Fibroblast of lung (primary cell): ENCODE measurements at regions not wholly inside any gene's neighbourhood (a gene's known extent, or its start where the extent isn't known, plus 50 kb on each side); places are given as distances from the start of the nearest gene placed in this dataset.

Experiments
- EZH2 ChIP-seq: IDR thresholded peaks from 2 replicates; pipeline ENCODE4 v1.5.1; 2012; ENCODE audit warnings: low read length, control low read depth, mild to moderate bottlenecking; ENCODE audit errors: missing control alignments
- TF ChIP-seq, protein P1 (sequence below), 2 donors: IDR thresholded peaks in 1 of 2; conservative IDR thresholded peaks in 1 of 2; 1 replicate in 1 of 2; 2 replicates in 1 of 2; pipeline ENCODE4 v1.5.1; 2011 to 2012; ENCODE audit warnings: low read length in 2 of 2, control low read depth in 1 of 2, inconsistent platforms in 1 of 2, low read depth in 1 of 2, mild to moderate bottlenecking in 1 of 2

DNA sequence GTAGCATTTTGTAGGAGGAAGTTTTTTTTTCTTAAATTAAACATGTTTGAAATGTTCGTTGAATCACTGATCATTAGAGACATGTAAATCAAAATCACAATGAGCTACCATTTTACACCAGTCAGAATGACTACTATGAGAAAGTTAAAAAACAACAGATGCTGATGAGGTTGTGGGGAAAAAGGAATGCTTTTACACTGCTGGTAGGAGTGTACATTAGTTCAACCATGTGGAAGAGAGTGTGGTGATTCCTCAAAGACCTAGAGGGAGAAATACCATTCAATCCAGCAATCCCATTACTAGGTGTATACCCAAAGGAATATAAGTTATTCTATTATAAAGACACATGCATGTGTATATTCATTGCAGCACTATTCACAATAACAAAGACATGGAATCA lies 122.0 kb upstream of the ARGLU1 start:
- TF ChIP-seq, protein P1, sequence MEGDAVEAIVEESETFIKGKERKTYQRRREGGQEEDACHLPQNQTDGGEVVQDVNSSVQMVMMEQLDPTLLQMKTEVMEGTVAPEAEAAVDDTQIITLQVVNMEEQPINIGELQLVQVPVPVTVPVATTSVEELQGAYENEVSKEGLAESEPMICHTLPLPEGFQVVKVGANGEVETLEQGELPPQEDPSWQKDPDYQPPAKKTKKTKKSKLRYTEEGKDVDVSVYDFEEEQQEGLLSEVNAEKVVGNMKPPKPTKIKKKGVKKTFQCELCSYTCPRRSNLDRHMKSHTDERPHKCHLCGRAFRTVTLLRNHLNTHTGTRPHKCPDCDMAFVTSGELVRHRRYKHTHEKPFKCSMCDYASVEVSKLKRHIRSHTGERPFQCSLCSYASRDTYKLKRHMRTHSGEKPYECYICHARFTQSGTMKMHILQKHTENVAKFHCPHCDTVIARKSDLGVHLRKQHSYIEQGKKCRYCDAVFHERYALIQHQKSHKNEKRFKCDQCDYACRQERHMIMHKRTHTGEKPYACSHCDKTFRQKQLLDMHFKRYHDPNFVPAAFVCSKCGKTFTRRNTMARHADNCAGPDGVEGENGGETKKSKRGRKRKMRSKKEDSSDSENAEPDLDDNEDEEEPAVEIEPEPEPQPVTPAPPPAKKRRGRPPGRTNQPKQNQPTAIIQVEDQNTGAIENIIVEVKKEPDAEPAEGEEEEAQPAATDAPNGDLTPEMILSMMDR (conservative IDR thresholded peaks at IDR 0.05 in 1 of 2, IDR thresholded peaks at IDR 0.05 in 1 of 2; ENCODE audit: low read depth in 1 of 2, low read length in 2 of 2), result no peak
- TF ChIP-seq EZH2, result no peak
